Mesenchymal stem cell (in vitro differentiated cells and primary cell): ENCODE measurements at regions not wholly inside any gene's neighbourhood (a gene's known extent, or its start where the extent isn't known, plus 50 kb on each side); places are given as distances from the start of the nearest gene placed in this dataset.
"Not testable (repeated sequence)": the region's sequence is repeated elsewhere in the genome, so short reads cannot be mapped to it uniquely, and the experiment has no call there.

Source experiments
- DNase-seq: peaks from one replicate; pipeline ENCODE4 v3.0.0-alpha.2; 2013
- H2AFZ ChIP-seq: one replicate; pipeline ENCODE4 v1.6.1; 2013; ENCODE audit warnings: low read depth, mild to moderate bottlenecking, control low read depth, inconsistent platforms, low read length, moderate library complexity
- H2AK5ac ChIP-seq: 2 replicates; pipeline ENCODE4 v1.6.1; 2013; ENCODE audit warnings: low read length, moderate library complexity, mild to moderate bottlenecking, inconsistent platforms; ENCODE audit not compliant: severe bottlenecking
- H2BK120ac ChIP-seq: one replicate; pipeline ENCODE4 v1.6.1; 2013; ENCODE audit warnings: low read depth, mild to moderate bottlenecking, inconsistent platforms, low read length, moderate library complexity
- H2BK12ac ChIP-seq, 2 experiments: one replicate each; pipeline ENCODE4 v1.6.1; 2013; ENCODE audit warnings: inconsistent platforms in 2 of 2, low read length in 2 of 2, mild to moderate bottlenecking in 2 of 2, moderate library complexity in 2 of 2, control low read depth in 1 of 2
- H2BK15ac ChIP-seq: one replicate; pipeline ENCODE4 v1.6.1; 2013; ENCODE audit warnings: mild to moderate bottlenecking, low read depth, inconsistent platforms; ENCODE audit not compliant: poor library complexity, severe bottlenecking
- H2BK5ac ChIP-seq: 2 replicates; pipeline ENCODE4 v1.6.1; 2013; ENCODE audit warnings: low read depth, mild to moderate bottlenecking, low read length, control low read depth, inconsistent platforms; ENCODE audit not compliant: poor library complexity, severe bottlenecking
- H3K14ac ChIP-seq, 2 experiments: one replicate each; pipeline ENCODE4 v1.6.1; 2013; ENCODE audit warnings: inconsistent platforms in 2 of 2, low read length in 2 of 2, control low read depth in 1 of 2, mild to moderate bottlenecking in 1 of 2, moderate library complexity in 1 of 2
- H3K18ac ChIP-seq, 2 experiments: one replicate each; pipeline ENCODE4 v1.6.1; 2013; ENCODE audit warnings: inconsistent platforms in 2 of 2, low read length in 2 of 2, control low read depth in 1 of 2, low read depth in 1 of 2, mild to moderate bottlenecking in 1 of 2
- H3K23ac ChIP-seq, 2 experiments: one replicate each; pipeline ENCODE4 v1.6.1; 2013; ENCODE audit warnings: inconsistent platforms in 2 of 2, low read length in 2 of 2, mild to moderate bottlenecking in 2 of 2, moderate library complexity in 2 of 2, control low read depth in 1 of 2
- H3K27ac ChIP-seq: 2 replicates; pipeline ENCODE4 v1.5.1; 2013; ENCODE audit warnings: mild to moderate bottlenecking, moderate library complexity, low read length, control low read depth, inconsistent platforms; ENCODE audit not compliant: poor library complexity, severe bottlenecking
- H3K27me3 ChIP-seq, 2 experiments: 2 replicates each; pipeline versions ENCODE4 v1.6.1 to v1.7.0; 2013; ENCODE audit warnings: low read length in 2 of 2, mild to moderate bottlenecking in 2 of 2, moderate library complexity in 2 of 2, control low read depth in 1 of 2, inconsistent platforms in 1 of 2; ENCODE audit not compliant: control insufficient read depth in 1 of 2, insufficient read depth in 1 of 2
- H3K36me3 ChIP-seq, 2 experiments: 2 replicates each; pipeline versions ENCODE4 v1.6.1 to v1.7.0; 2013; ENCODE audit warnings: low read length in 2 of 2, control low read depth in 1 of 2, inconsistent platforms in 1 of 2, low read depth in 1 of 2, mild to moderate bottlenecking in 1 of 2; ENCODE audit not compliant: insufficient read depth in 2 of 2, control insufficient read depth in 1 of 2
- H3K4ac ChIP-seq, 2 experiments: one replicate each; pipeline ENCODE4 v1.6.1; 2013; ENCODE audit warnings: inconsistent platforms in 2 of 2, low read length in 2 of 2, mild to moderate bottlenecking in 2 of 2, moderate library complexity in 2 of 2, control low read depth in 1 of 2, low read depth in 1 of 2
- H3K4me1 ChIP-seq: 2 replicates; pipeline ENCODE4 v1.6.1; 2013; ENCODE audit warnings: low read depth, low read length, control low read depth; ENCODE audit not compliant: control insufficient read depth, insufficient read depth
- H3K4me2 ChIP-seq: 2 replicates; pipeline ENCODE4 v1.6.1; 2013; ENCODE audit warnings: low read length, mild to moderate bottlenecking, inconsistent platforms; ENCODE audit not compliant: poor library complexity, severe bottlenecking
- H3K4me3 ChIP-seq, 2 experiments: 2 replicates each; pipeline versions ENCODE4 v1.5.1 to v1.7.0; 2013; ENCODE audit warnings: low read length in 2 of 2, mild to moderate bottlenecking in 2 of 2, control low read depth in 1 of 2, low read depth in 1 of 2; ENCODE audit not compliant: insufficient read depth in 1 of 2
- H3K79me1 ChIP-seq: replicated peaks from 2 replicates; pipeline ENCODE4 v1.6.1; 2013; ENCODE audit warnings: mild to moderate bottlenecking, control low read depth, low read length, inconsistent platforms; ENCODE audit not compliant: poor library complexity, severe bottlenecking
- H3K9ac ChIP-seq: 2 replicates; pipeline ENCODE4 v1.7.0; 2013; ENCODE audit warnings: mild to moderate bottlenecking, low read length, moderate library complexity
- H3K9me3 ChIP-seq: 2 replicates; pipeline ENCODE4 v1.7.0; 2013; ENCODE audit warnings: mild to moderate bottlenecking, low read length; ENCODE audit not compliant: control insufficient read depth
- H4K8ac ChIP-seq: one replicate; pipeline ENCODE4 v1.6.1; 2013; ENCODE audit warnings: inconsistent platforms, mild to moderate bottlenecking, low read length, moderate library complexity
- H4K91ac ChIP-seq: one replicate; pipeline ENCODE4 v1.6.1; 2013; ENCODE audit warnings: mild to moderate bottlenecking, low read length, inconsistent platforms
- WGBS: methylation state at CpG from one replicate; pipeline ENCODE4 v1.1.7; 2013; ENCODE audit warnings: mixed read lengths; 5-methylcytosine and 5-hydroxymethylcytosine counted together

DNA sequence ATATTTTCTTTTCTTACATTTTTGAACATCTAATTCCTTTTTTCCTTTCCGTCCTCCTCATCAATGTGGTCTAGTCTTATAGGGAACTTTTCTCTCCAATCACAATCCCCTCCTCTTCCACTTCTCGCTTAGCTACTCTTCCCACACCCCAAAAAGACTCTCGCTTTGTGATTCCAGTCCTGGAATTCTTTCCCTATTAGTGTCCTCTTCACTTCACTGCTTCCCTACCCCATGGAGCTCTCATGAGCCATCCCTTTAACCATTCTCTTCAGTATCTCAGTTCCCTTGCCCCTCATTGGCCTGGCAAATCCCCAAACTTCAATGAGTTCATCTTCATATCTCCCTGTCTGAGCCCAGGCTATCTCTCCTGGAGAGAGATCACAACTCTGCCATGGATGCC lies 55.3 kb upstream of the CEP85L start:
- no peak for DNase-seq
- H3K14ac ChIP-seq, result peak overlapping the region in 1 of 2 experiments; percentile 91
- no peaks in the 10 kb centered on the region for H3K27me3 ChIP-seq
- no peak overlapping the region for H3K4me3 ChIP-seq
- WGBS, result 93% methylated on average over 3 of the region's 3 CpGs
- peak overlapping the region; percentile 63 to 92 for H2BK12ac ChIP-seq
- no peak overlapping the region for H4K8ac ChIP-seq
- H2BK120ac ChIP-seq, result no peak overlapping the region
- H2BK5ac ChIP-seq, result no peak overlapping the region
- peaks cover 6% of the 10 kb centered on the region for H3K79me1 ChIP-seq
- H3K4me2 ChIP-seq, result peak overlapping the region; percentile 23
- H2AK5ac ChIP-seq, result peak overlapping the region; percentile 86
- peaks cover 7% of the 10 kb centered on the region for H3K4me1 ChIP-seq
- H3K9me3 ChIP-seq, result no peaks in the 10 kb centered on the region
- H3K27ac ChIP-seq, result peak overlapping the region; percentile 95
- H3K9ac ChIP-seq, result no peak overlapping the region
- peak overlapping the region in 1 of 2 experiments; percentile 4 for H3K4ac ChIP-seq
- H3K23ac ChIP-seq, result no peak overlapping the region
- H4K91ac ChIP-seq, result no peak overlapping the region
- H3K18ac ChIP-seq, result peak overlapping the region in 1 of 2 experiments; percentile 6
- H2AFZ ChIP-seq, result no peak overlapping the region
- peak overlapping the region; percentile 26 for H2BK15ac ChIP-seq
- H3K36me3 ChIP-seq, result no peaks in the 10 kb centered on the region

DNA sequence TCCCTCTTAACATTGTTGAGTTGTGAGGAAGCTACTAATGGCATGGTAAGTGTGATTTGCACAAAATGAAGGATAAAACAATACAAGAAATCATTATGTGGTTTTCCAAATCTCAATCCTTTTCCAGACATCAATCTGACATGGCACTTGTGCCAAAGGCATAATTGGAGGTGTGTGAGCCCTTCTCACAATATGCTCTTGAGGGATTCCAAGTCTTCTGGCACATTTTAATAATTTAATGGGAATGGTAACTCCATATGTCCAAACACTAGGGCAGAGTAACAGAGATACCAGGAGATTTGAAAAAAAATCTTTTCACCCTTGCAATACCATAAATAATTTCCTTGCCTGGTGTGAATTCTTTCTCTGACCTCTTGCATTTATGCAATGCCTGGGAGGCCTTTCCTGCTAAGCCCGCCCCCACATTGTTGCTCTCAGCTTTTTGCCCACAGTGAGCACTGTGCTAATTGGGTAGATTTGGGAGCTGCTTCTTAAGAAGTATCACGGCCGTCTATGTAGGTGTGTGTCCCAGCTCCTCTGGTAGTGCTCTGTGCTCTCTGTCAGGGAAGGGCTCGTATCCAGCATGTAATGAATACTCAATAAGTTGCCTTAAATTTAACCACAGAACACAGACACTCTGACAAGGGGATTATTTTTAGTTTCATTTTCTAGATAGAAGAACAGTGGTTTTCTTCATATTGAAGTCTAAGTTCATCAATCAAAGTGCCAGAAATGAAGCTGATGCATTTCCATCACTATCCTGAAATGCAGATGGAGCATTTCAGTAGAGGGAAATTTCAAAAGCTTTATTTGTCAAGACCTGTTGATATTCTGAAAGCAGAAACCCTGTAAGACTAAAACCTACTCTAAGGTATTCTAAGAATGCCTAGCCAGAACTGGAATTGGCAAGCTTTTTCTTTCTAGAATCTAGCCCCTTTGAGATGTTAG lies 54.4 kb upstream of the CEP85L start:
- Histone ChIP-seq H3K4ac (no peak overlapping the region), H3K18ac (no peak overlapping the region), H2AK5ac (peak overlapping the region; percentile 59), H3K23ac (no peak overlapping the region), H3K79me1 (peaks cover 7% of the 10 kb centered on the region), H2BK5ac (peak overlapping the region; percentile 53), H2AFZ (no peak overlapping the region), H4K91ac (no peak overlapping the region), H3K27ac (peak overlapping the region; percentile 95), H3K36me3 (no peaks in the 10 kb centered on the region), H2BK15ac (peak overlapping the region; percentile 19), H3K9me3 (no peaks in the 10 kb centered on the region), H3K9ac (peak overlapping the region; percentile 30), H3K4me2 (peak overlapping the region; percentile 83), H2BK12ac (no peak overlapping the region), H3K14ac (no peak overlapping the region), H3K27me3 (no peaks in the 10 kb centered on the region), H4K8ac (peak overlapping the region; percentile 71), H3K4me1 (peaks cover 7% of the 10 kb centered on the region), H3K4me3 (peak overlapping the region in 1 of 2 experiments; percentile 34), H2BK120ac (no peak overlapping the region)
- 64% methylated on average over 1 of the region's 4 CpGs for WGBS
- peak; percentile 60 for DNase-seq

DNA sequence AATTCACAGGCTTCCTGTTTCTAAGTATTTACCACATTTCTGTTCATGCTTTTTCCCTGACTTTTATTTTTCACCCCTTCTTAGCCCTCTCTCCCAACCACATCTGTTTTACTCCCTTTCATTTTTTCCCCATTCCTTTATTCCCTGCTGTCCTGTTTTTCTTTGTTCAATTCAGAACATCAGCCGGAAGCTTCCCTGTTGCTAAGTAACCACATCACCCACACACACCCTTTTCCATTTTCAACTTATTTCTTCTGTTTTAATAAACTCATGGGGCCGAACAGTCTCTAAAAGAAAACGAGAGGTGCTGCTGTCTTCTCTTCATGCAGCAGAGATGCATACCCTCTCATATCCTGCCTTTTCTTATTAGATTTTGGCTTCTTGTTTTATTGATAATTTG lies 53.5 kb upstream of the CEP85L start:
- Histone ChIP-seq H4K91ac (no peak overlapping the region), H2BK15ac (no peak overlapping the region), H2AK5ac (peak overlapping the region; percentile 35), H3K4me3 (no peak overlapping the region), H3K79me1 (peaks cover 11% of the 10 kb centered on the region), H3K9me3 (no peaks in the 10 kb centered on the region), H3K4me1 (peaks cover 5% of the 10 kb centered on the region), H2BK120ac (no peak overlapping the region), H3K9ac (peak overlapping the region; percentile 30), H3K14ac (no peak overlapping the region), H2BK5ac (no peak overlapping the region), H3K27me3 (no peaks in the 10 kb centered on the region), H3K4ac (no peak overlapping the region), H2AFZ (no peak overlapping the region), H3K36me3 (no peaks in the 10 kb centered on the region), H3K18ac (peak overlapping the region in 1 of 2 experiments; percentile 43), H2BK12ac (no peak overlapping the region), H4K8ac (no peak overlapping the region), H3K27ac (peak overlapping the region; percentile 89), H3K23ac (no peak overlapping the region), H3K4me2 (no peak overlapping the region)
- 90% methylated on average over 3 of the region's 3 CpGs for WGBS
- no peak for DNase-seq

DNA sequence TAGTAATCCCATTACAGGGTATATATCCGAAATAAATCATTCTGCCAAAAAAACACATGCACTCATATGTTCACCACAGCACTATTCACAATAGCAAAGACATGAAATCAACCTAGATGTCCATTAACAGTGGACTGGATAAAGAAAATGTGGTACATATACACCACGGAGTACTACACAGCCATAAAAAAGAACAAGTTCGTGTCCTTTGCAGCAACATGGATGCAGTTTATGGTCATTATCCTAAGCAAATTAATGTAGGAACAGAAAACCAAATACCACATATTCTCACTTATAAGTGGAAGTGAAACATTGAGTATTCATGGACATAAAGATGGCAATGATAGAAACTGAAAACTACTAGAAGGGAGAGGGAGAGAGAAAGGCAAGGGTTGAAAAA lies 49.9 kb upstream of the CEP85L start:
- not testable (repeated sequence) for H3K18ac ChIP-seq, H3K4me2 ChIP-seq, H3K14ac ChIP-seq, H3K27ac ChIP-seq, H3K9me3 ChIP-seq, H2AK5ac ChIP-seq, H3K9ac ChIP-seq, H3K23ac ChIP-seq, H3K4me3 ChIP-seq, H3K4me1 ChIP-seq, H3K4ac ChIP-seq, H3K27me3 ChIP-seq, H2BK120ac ChIP-seq, H2BK12ac ChIP-seq, H4K8ac ChIP-seq, H2BK5ac ChIP-seq, H2AFZ ChIP-seq, DNase-seq, H3K36me3 ChIP-seq, H4K91ac ChIP-seq, H2BK15ac ChIP-seq
- H3K79me1 ChIP-seq, result peaks cover 14% of the 10 kb centered on the region
- WGBS, result no CpG with 5 or more reads among the region's 3 CpGs
